ENCODE measurements at regions not wholly inside any gene's neighbourhood (a gene's known extent, or its start where the extent isn't known, plus 50 kb on each side); places are given as distances from the start of the nearest gene placed in this dataset.

- TF ChIP-seq, protein P1, sequence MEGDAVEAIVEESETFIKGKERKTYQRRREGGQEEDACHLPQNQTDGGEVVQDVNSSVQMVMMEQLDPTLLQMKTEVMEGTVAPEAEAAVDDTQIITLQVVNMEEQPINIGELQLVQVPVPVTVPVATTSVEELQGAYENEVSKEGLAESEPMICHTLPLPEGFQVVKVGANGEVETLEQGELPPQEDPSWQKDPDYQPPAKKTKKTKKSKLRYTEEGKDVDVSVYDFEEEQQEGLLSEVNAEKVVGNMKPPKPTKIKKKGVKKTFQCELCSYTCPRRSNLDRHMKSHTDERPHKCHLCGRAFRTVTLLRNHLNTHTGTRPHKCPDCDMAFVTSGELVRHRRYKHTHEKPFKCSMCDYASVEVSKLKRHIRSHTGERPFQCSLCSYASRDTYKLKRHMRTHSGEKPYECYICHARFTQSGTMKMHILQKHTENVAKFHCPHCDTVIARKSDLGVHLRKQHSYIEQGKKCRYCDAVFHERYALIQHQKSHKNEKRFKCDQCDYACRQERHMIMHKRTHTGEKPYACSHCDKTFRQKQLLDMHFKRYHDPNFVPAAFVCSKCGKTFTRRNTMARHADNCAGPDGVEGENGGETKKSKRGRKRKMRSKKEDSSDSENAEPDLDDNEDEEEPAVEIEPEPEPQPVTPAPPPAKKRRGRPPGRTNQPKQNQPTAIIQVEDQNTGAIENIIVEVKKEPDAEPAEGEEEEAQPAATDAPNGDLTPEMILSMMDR (conservative IDR thresholded peaks at IDR 0.05): no peak
- no peak for TF ChIP-seq EZH2 (IDR thresholded peaks at IDR 0.05; ENCODE audit: low read depth)
Measured at GRCh38 chr5:170445936-170446335, 56.8 kb upstream of the KCNMB1 start.

All from PC-9 (cell line).